Tibial nerve (tissue), 4 donors: ENCODE measurements at regions not wholly inside any gene's neighbourhood (a gene's known extent, or its start where the extent isn't known, plus 50 kb on each side); places are given as distances from the start of the nearest gene placed in this dataset.

Experiments
- DNase-seq, 2 donors: peaks; one replicate each; pipeline ENCODE4 v3.0.0-alpha.2; 2019; ENCODE audit warnings: low spot score in 2 of 2
- H3K27ac ChIP-seq, 4 donors: fragments of 200-600 bp; sonication (generic) in 3 of 4; one replicate each; pipeline ENCODE4 v1.5.1; 2017 to 2019; ENCODE audit warnings: mild to moderate bottlenecking in 1 of 4
- H3K27me3 ChIP-seq, 2 donors: fragments of 200-600 bp; sonication (generic) in 1 of 2; one replicate each; pipeline versions ENCODE4 v1.5.1 to v1.6.0; 2017 to 2019
- H3K36me3 ChIP-seq, 3 donors: fragments of 200-600 bp; sonication (generic); one replicate each; pipeline ENCODE4 v1.5.1; 2018 to 2019
- H3K4me1 ChIP-seq, 4 donors: fragments of 200-600 bp; sonication (generic) in 3 of 4; one replicate each; pipeline ENCODE4 v1.5.1; 2017 to 2019
- H3K4me3 ChIP-seq, 4 donors: fragments of 200-600 bp; sonication (generic) in 3 of 4; one replicate each; pipeline ENCODE4 v1.5.1; 2017 to 2019; ENCODE audit warnings: mild to moderate bottlenecking in 1 of 4, moderate library complexity in 1 of 4
- H3K9me3 ChIP-seq, 4 donors: fragments of 200-600 bp; sonication (generic) in 3 of 4; one replicate each; pipeline ENCODE4 v1.5.1; 2017 to 2019
- CTCF ChIP-seq, 5 experiments: fragments of 200-600 bp in 3 of 5; fragments of 450-650 bp in 2 of 5; sonication (generic) in 3 of 5; IDR thresholded peaks; one replicate each; pipeline ENCODE4 v1.5.1; 2016 to 2019; ENCODE audit warnings: antibody characterized with exemption in 5 of 5, mild to moderate bottlenecking in 3 of 5, moderate library complexity in 2 of 5
- EP300 ChIP-seq, 2 donors: sonication (generic); formaldehyde crosslinking; IDR thresholded peaks; one replicate each; pipeline ENCODE4 v1.6.1; 2017; ENCODE audit warnings: antibody characterized with exemption in 2 of 2, mild to moderate bottlenecking in 1 of 2
- POLR2A ChIP-seq, 2 donors: fragments of 450-650 bp; IDR thresholded peaks; one replicate each; pipeline ENCODE4 v1.6.1; 2017; ENCODE audit warnings: antibody characterized with exemption in 2 of 2, mild to moderate bottlenecking in 2 of 2, moderate library complexity in 2 of 2
- WGBS, 2 donors: methylation state at CpG; one replicate each; pipeline ENCODE4 v1.1.5; 2018; 5-methylcytosine and 5-hydroxymethylcytosine counted together

GRCh38 chr6:9799582-9799981 is 615.3 kb downstream of the TFAP2A start:
- no peak for DNase-seq
- no peak overlapping the region for H3K27ac ChIP-seq
- TF ChIP-seq CTCF (IDR thresholded peaks at IDR 0.05): no peak
- TF ChIP-seq POLR2A (IDR thresholded peaks at IDR 0.05): no peak
- no peak for TF ChIP-seq EP300 (IDR thresholded peaks at IDR 0.05)
- no peak overlapping the region for H3K4me3 ChIP-seq
- no peaks in the 10 kb centered on the region for H3K36me3 ChIP-seq
- H3K9me3 ChIP-seq: no peaks in the 10 kb centered on the region
- H3K27me3 ChIP-seq: no peaks in the 10 kb centered on the region
- no peaks in the 10 kb centered on the region for H3K4me1 ChIP-seq

GRCh38 chr6:9796827-9797226 is 618.0 kb downstream of the TFAP2A start:
- H3K36me3 ChIP-seq: no peaks in the 10 kb centered on the region
- H3K27me3 ChIP-seq: no peaks in the 10 kb centered on the region
- H3K4me3 ChIP-seq: no peak overlapping the region
- no peak for DNase-seq
- H3K4me1 ChIP-seq: no peaks in the 10 kb centered on the region
- H3K27ac ChIP-seq: no peak overlapping the region
- 78 to 90% methylated on average over 2 of the region's 2 CpGs for WGBS, 2 donors
- TF ChIP-seq POLR2A (IDR thresholded peaks at IDR 0.05) (no peak), EP300 (IDR thresholded peaks at IDR 0.05) (no peak), CTCF (IDR thresholded peaks at IDR 0.05) (no peak)
- no peaks in the 10 kb centered on the region for H3K9me3 ChIP-seq

GRCh38 chr6:9795880-9796279 is 619.0 kb downstream of the TFAP2A start:
- H3K36me3 ChIP-seq: no peaks in the 10 kb centered on the region
- no peaks in the 10 kb centered on the region for H3K9me3 ChIP-seq
- H3K27ac ChIP-seq: no peak overlapping the region
- no peak for DNase-seq
- TF ChIP-seq POLR2A (IDR thresholded peaks at IDR 0.05) (no peak), EP300 (IDR thresholded peaks at IDR 0.05) (no peak), CTCF (IDR thresholded peaks at IDR 0.05) (no peak)
- H3K4me1 ChIP-seq: no peaks in the 10 kb centered on the region
- WGBS, 2 donors: 18 to 21% methylated on average over 5 of the region's 5 CpGs
- H3K27me3 ChIP-seq: no peaks in the 10 kb centered on the region
- no peak overlapping the region for H3K4me3 ChIP-seq

- Histone ChIP-seq H3K4me1 (no peaks in the 10 kb centered on the region), H3K27ac (no peak overlapping the region), H3K27me3 (no peaks in the 10 kb centered on the region), H3K4me3 (no peak overlapping the region), H3K9me3 (no peaks in the 10 kb centered on the region), H3K36me3 (no peaks in the 10 kb centered on the region)
- TF ChIP-seq CTCF (IDR thresholded peaks at IDR 0.05) (no peak), EP300 (IDR thresholded peaks at IDR 0.05) (no peak), POLR2A (IDR thresholded peaks at IDR 0.05) (no peak)
- DNase-seq: no peak
- WGBS, 2 donors: 61 to 79% methylated on average over 3 of the region's 3 CpGs
Observed at GRCh38 chr6:9789201-9789600, 625.7 kb downstream of the TFAP2A start.

GRCh38 chr6:9784786-9785185 is 630.1 kb downstream of the TFAP2A start:
- no peaks in the 10 kb centered on the region for H3K9me3 ChIP-seq
- WGBS, 2 donors: 47 to 53% methylated on average over 3 of the region's 3 CpGs
- no peak for DNase-seq
- H3K27ac ChIP-seq: no peak overlapping the region
- H3K36me3 ChIP-seq: no peaks in the 10 kb centered on the region
- TF ChIP-seq POLR2A (IDR thresholded peaks at IDR 0.05) (no peak), EP300 (IDR thresholded peaks at IDR 0.05) (no peak), CTCF (IDR thresholded peaks at IDR 0.05) (no peak)
- H3K4me3 ChIP-seq: no peak overlapping the region
- H3K27me3 ChIP-seq: no peaks in the 10 kb centered on the region
- H3K4me1 ChIP-seq: no peaks in the 10 kb centered on the region
